ENCODE measurements at regions not wholly inside any gene's neighbourhood (a gene's known extent, or its start where the extent isn't known, plus 50 kb on each side); places are given as distances from the start of the nearest gene placed in this dataset.

DNA sequence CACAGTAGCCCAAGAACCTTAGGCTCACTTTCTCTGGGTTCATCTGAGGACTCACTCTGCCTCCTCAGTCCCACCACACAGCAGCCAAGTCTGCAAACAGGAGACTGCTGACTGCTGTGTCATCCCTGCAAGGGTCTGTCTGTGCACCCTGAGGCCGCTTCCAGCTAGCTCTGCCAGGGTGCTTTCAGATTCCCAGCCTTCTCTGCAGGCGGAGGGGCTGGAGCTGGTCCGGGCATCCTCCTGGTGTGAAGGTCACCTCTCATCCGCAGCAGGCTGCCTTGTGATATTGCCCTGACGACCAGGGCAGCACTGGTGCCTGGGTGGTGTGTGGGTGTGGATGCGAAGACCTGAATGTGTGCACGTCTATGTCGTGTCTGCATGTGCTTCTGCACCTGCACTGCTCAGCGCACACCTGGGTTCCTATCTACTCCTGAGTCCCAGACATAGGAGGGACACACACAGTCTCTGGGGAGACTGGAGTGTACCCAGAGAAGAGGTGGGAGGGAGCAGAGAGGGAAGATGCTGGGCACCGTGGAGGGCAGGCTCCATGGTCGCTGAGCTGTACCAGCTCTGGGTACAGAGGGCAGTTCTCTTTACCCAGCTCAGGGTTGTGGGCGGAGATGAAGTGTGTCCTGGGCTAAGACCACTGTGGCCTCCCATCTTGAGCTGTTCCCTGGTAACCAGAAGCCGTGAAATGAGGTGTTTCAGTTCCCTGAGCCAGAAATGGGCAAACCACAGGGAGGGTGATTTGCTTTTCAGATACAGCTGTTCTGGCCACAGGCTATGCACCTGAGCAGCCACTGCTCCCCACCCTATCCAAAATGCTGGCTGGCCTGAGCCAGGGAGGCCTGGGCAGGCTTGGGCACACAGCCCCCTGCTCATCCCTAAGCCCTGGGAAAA lies 160.9 kb upstream of the CSF3R start:
- ATAC-seq = no peak

- ATAC-seq = no peak
Observed at GRCh38 chr1:36642802-36643201, 160.1 kb upstream of the CSF3R start.

GRCh38 chr1:36641776-36642175 lies 159.1 kb upstream of the CSF3R start:
- ATAC-seq = no peak

DNA sequence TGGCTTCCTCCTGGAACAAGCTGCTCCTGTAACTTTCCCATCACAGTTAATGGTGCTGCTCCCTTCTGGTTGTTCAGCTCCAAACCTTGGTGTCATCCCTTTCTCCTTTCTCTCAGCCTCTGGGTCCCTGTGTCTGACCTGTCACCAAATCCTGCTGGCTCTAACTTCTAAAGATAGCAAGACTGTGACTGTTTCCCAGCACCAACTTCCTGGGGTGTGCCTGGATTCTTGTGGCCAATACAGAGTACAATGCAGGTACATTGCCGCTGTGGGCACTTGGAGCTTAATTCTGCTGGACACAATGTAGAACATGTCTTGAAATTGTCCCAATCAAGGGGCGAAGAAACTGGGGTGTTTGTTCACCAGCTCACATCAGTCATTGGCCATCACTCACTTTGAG lies 156.7 kb upstream of the CSF3R start:
- ATAC-seq = no peak

GRCh38 chr1:36638268-36638667 lies 155.6 kb upstream of the CSF3R start:
- ATAC-seq = no peak

- ATAC-seq = no peak
Observed at GRCh38 chr1:36636206-36636605, 153.5 kb upstream of the CSF3R start.

DNA sequence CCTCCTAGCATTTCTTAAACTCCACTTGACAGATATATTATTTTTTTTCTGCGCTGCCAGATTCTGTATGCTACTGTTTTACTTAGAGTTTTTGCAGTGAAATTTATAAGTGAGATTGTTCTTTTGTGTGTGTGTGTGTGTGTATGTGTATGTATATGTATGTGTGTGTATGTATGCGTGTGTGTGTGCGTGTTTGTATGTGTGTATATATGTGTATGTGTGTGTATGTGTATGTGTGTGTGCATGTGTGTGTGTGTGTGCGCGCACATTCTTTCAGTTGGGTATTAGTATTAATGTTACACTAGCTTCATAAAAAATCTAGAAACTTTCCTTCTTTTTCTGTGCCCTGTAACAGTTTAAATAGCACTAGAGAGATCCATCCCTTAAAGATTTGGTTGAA lies 152.6 kb upstream of the CSF3R start:
- ATAC-seq = no peak

DNA sequence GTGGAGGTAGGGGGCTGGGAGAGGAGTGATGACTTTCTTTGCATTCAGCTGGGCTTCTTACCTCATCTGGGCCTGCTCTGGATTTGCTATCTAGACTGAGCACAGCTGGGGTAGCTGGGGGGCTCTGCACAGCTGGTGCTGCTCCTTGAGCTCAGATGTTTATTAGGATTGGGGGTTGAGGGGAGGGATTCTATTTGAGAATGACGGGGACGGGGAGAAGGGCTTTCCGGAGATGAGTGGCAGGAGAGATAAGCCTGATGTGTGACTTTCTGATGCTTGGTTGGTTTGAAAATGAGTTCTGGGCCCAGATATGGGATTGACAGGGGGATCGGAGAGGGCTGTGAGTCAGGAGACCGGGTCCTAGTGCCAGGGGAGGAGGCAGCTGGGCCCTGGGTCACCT lies 146.1 kb upstream of the CSF3R start:
- ATAC-seq = no peak

DNA sequence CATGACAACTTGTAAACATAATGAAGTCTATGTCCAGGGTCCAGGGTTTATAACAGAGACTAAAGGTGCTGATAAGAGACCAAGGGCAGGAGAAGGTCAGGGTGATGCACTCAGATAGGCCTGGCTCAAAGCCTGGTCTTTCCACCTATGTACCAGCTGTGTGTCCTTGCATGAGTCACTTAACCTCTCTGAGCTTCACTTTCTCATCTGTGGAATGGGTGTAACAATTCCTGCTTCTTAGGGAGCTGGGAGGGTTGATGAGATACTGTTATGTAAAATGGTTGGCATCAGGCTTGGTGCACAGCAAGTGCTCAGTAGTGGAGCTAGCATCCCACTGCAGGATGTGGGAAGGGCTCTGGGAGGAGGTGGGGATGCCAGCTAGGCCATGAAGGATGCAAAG lies 143.7 kb upstream of the CSF3R start:
- ATAC-seq = no peak

GRCh38 chr1:36625935-36626310 lies 143.2 kb upstream of the CSF3R start:
- no peak for ATAC-seq

DNA sequence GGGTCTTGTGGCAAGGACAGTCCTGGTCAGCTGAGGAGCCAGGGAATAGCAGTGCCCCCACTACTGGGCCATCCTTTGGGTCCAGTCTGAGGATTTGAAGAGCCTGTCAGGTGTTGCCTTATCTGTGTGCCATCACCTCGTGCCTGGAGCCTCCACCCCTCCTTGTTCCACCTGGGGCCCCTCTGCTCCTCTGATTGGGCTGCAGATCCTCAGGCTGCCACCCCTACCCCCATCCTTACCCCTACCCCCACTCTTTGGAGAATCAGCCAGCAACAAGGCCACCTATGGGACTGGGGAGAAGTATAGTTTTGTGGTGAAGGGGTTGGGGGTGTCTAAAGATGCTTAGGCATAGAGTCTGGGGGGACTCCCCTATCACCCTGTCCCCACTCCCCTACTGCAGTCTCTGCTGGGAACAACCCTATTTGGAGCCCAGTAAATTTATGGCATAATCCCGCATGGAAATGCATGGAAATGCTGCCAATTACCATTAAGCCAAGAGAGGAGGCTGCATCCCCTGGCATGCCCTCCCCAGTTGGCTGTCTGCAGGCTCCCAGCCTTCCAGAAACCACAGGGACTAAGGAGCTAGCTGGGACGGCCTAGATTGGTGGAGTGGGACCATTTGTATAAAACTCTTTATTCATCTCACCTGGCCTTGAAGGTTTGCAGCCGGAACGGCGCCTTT lies 142.7 kb upstream of the CSF3R start:
- ATAC-seq = no peak

DNA sequence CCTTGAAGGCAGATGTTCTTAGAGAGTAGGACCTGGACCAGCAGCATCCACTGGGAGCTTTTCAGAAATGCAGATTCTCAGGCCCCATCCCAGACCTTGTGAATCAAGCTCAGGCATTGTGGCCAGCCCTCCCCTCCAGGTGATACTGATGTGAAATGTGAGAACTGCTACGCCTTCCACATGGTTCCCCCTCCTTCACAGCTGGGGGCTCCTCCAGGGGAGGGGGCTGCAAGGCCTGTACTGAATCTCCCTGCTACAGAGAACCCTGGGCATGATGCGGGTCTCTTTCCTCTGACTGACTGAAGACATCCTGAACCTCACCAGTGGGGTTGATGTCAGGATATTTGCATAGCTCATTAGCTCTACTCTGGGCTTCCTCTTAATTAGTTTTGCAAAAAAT lies 141.8 kb upstream of the CSF3R start:
- no peak for ATAC-seq

GRCh38 chr1:36622741-36623648 lies 140.3 kb upstream of the CSF3R start:
- ATAC-seq = no peak

DNA sequence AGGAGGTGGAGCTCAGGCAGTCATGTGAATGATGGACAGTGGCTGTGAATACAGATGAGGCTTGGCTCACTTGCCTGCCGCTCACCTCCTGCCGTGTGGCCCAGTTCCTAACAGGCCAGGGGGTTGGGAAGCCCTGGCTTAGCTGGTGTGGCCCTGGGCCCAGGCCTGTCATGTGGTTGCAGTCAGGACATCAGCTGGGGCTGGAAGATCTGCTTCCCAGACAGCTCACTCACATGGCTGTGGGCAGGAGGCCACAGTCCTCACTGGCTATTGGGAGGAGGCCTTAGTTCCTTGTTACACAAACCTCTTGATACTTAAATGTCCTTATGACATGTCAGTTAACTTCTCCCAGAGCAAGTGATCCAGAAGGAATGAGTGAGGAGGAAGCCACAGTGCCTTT lies 138.8 kb upstream of the CSF3R start:
- ATAC-seq = no peak

DNA sequence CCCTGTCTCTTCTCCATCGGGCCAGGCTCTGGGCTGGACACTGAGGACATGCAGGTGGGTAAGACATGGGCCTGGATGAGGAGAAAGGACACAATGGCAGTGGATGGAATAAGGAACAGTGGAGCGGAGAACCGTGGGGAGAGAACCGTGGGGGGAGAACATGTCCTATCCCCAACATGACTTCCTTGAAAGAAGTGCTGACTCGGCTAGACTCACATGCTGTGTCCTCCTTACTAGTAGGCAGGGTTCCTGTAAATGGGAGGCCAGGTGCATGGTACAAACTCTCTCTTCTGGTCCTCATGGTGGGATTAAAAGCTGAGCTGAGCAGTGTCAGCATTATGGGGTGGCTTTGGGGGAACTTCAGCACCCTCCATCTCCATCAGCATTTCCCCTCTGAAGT lies 137.4 kb upstream of the CSF3R start:
- ATAC-seq = no peak

DNA sequence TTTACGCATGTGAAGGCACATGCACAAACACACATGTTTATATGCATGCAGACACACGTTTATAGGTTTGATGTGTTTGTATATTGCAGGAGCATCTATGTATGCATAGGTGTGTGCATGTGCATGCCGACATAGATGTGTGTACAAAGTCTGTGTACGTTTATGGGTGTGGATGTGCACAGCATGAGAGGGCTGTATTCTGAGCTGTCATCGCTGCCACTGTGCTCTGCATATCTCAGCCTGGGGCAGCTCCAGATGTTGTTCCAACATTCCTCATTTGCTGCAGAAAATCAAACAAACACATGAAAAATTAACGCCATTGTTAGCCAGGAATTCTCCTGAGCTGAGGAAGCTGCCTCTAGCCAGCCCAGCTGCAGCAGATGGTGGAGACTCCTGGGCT lies 132.3 kb upstream of the CSF3R start:
- ATAC-seq = no peak

GRCh38 chr1:36614571-36614970 lies 131.9 kb upstream of the CSF3R start:
- ATAC-seq = no peak

DNA sequence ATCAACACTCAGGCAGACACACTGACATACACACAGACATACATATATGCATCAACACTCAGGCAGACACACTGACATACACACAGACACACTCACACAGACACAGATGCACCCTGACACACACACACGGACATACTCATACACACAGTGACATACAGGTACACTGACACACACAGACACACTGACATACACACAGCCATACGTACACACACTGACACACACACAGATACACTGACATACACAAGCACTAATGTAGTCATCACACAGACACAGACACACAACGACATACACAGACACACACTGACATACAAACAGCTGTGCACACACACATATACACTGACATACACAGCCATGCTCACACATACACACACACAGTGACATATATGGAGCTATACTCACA lies 131.0 kb upstream of the CSF3R start:
- no peak for ATAC-seq

GRCh38 chr1:36612881-36613280 lies 130.2 kb upstream of the CSF3R start:
- no peak for ATAC-seq

- no peak for ATAC-seq
Observed at GRCh38 chr1:36612121-36612520, 129.4 kb upstream of the CSF3R start.

DNA sequence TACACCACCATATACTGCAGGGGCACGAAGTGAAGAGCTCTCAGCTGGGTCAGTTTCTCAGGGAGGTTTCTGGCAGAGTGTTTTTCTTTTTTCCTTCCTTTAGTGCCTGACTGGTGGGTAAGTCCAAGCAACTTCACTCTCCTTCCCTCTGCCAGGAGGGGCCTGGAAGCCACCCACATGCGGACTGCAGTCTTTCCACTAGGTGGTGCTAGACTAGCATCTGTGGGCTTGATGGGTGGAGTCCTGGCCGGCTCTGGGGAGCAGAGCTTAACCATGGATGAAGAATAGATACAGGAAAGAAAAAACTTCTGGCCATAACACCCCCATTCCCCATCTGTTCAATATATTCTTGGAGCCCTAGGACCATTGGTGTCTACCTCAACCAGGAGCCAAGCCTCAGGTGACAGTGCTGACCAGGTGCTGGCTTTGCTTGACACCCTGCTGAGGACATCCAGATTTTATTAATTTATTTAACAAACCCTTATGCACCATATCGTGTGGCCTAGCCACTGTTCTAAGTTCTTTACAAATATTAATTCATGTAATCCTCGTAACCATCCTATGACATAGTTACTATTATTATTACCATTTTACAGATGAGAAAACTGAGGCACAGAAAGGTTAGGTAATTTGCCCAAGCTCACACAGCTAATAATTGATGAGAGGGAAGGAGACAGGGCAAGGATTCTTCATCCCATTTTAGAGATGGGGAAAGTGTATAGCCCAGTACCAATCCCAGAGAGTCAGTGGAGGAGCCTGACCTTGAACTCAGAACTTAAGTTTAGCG lies 126.7 kb upstream of the CSF3R start:
- peak; percentile 74 for ATAC-seq

GRCh38 chr1:36608272-36608671 lies 125.6 kb upstream of the CSF3R start:
- ATAC-seq = no peak
